ENCODE measurements at regions not wholly inside any gene's neighbourhood (a gene's known extent, or its start where the extent isn't known, plus 50 kb on each side); places are given as distances from the start of the nearest gene placed in this dataset.

- H3K36me3 ChIP-seq (ENCODE audit: insufficient read depth, low read length), result no peaks in the 10 kb centered on the region
- DNase-seq (no peak), ATAC-seq (ENCODE audit: poor library complexity) (no peak)
- H3K27me3 ChIP-seq (ENCODE audit: control insufficient read depth in 1 of 2, insufficient read depth in 2 of 2, low read length in 2 of 2), result no peaks in the 10 kb centered on the region
- TF ChIP-seq CTCF (IDR thresholded peaks at IDR 0.05), result no peak
- no peak overlapping the region for H3K27ac Mint-ChIP-seq
- H3K4me1 ChIP-seq (ENCODE audit: insufficient read depth, low read length), result no peaks in the 10 kb centered on the region
- ChIA-PET CTCF (no interaction called here), POLR2A (no interaction called here)
- H3K27ac ChIP-seq (ENCODE audit: low read depth in 1 of 2, low read length in 2 of 2), result no peak overlapping the region
- no peaks in the 10 kb centered on the region for H3K27me3 Mint-ChIP-seq
- H3K4me3 Mint-ChIP-seq, result no peak overlapping the region
- no peaks in the 10 kb centered on the region for H3K4me1 Mint-ChIP-seq (ENCODE audit: low read depth)
- intact Hi-C loops (cut with DNase I, micrococcal nuclease), result no loop called here
- no peaks in the 10 kb centered on the region for H3K9me3 Mint-ChIP-seq
- no peak overlapping the region for H3K4me3 ChIP-seq (ENCODE audit: low read length)
- H3K36me3 Mint-ChIP-seq (ENCODE audit: low read depth), result no peaks in the 10 kb centered on the region
- H3K9me3 ChIP-seq (ENCODE audit: control insufficient read depth in 1 of 2, insufficient read depth in 1 of 2, low read length in 2 of 2), result no peaks in the 10 kb centered on the region
Observed at GRCh38 chr4:11633430-11633829, 204.7 kb upstream of the HS3ST1 start.

- ChIA-PET POLR2A (no interaction called here), CTCF (no interaction called here)
- Mint-ChIP-seq H3K9me3 (no peaks in the 10 kb centered on the region), H3K36me3 (ENCODE audit: low read depth) (no peaks in the 10 kb centered on the region), H3K4me3 (no peak overlapping the region), H3K27me3 (no peaks in the 10 kb centered on the region), H3K4me1 (ENCODE audit: low read depth) (no peaks in the 10 kb centered on the region), H3K27ac (no peak overlapping the region)
- Histone ChIP-seq H3K4me1 (ENCODE audit: insufficient read depth, low read length) (no peaks in the 10 kb centered on the region), H3K27ac (ENCODE audit: low read depth in 1 of 2, low read length in 2 of 2) (no peak overlapping the region), H3K36me3 (ENCODE audit: insufficient read depth, low read length) (no peaks in the 10 kb centered on the region), H3K27me3 (ENCODE audit: control insufficient read depth in 1 of 2, insufficient read depth in 2 of 2, low read length in 2 of 2) (no peaks in the 10 kb centered on the region), H3K4me3 (ENCODE audit: low read length) (no peak overlapping the region), H3K9me3 (ENCODE audit: control insufficient read depth in 1 of 2, insufficient read depth in 1 of 2, low read length in 2 of 2) (no peaks in the 10 kb centered on the region)
- DNase-seq (no peak), ATAC-seq (ENCODE audit: poor library complexity) (no peak)
- TF ChIP-seq CTCF (IDR thresholded peaks at IDR 0.05), result no peak
- intact Hi-C loops (cut with DNase I, micrococcal nuclease), result no loop called here
Observed at GRCh38 chr4:11632483-11632882, 203.8 kb upstream of the HS3ST1 start.

DNA sequence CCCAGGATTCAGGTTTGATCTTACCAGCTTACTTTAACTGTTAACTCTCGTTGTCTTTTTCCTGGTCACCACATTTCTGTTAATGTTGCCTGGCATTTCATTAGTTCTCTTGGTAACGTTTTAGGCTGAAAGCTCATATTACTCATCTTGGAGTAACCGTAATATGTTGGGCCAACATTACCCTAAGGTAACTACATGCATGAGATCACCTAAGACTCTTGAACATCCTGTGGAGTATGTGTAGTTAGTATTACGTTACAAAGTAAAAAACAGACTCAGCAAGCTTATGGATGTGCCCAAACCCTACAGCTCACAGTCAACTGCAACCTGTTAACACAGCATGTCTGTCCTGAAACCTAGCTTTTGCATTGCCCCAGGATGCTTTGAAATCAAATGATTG is 203.3 kb upstream of the HS3ST1 start:
- no peak overlapping the region for H3K4me3 ChIP-seq (ENCODE audit: low read length)
- no peak overlapping the region for H3K4me3 Mint-ChIP-seq
- H3K4me1 Mint-ChIP-seq (ENCODE audit: low read depth), result no peaks in the 10 kb centered on the region
- H3K27ac ChIP-seq (ENCODE audit: low read depth in 1 of 2, low read length in 2 of 2), result no peak overlapping the region
- no peaks in the 10 kb centered on the region for H3K27me3 ChIP-seq (ENCODE audit: control insufficient read depth in 1 of 2, insufficient read depth in 2 of 2, low read length in 2 of 2)
- no peak overlapping the region for H3K27ac Mint-ChIP-seq
- DNase-seq (no peak), ATAC-seq (ENCODE audit: poor library complexity) (no peak)
- CTCF ChIA-PET, result no interaction called here
- no peaks in the 10 kb centered on the region for H3K27me3 Mint-ChIP-seq
- no peaks in the 10 kb centered on the region for H3K4me1 ChIP-seq (ENCODE audit: insufficient read depth, low read length)
- H3K36me3 Mint-ChIP-seq (ENCODE audit: low read depth), result no peaks in the 10 kb centered on the region
- intact Hi-C loops (cut with DNase I, micrococcal nuclease), result no loop called here
- no peaks in the 10 kb centered on the region for H3K9me3 ChIP-seq (ENCODE audit: control insufficient read depth in 1 of 2, insufficient read depth in 1 of 2, low read length in 2 of 2)
- TF ChIP-seq CTCF (IDR thresholded peaks at IDR 0.05), result no peak
- H3K9me3 Mint-ChIP-seq, result no peaks in the 10 kb centered on the region
- POLR2A ChIA-PET, result no interaction called here
- no peaks in the 10 kb centered on the region for H3K36me3 ChIP-seq (ENCODE audit: insufficient read depth, low read length)
